A549 (cell line): ENCODE measurements at regions not wholly inside any gene's neighbourhood (a gene's known extent, or its start where the extent isn't known, plus 50 kb on each side); places are given as distances from the start of the nearest gene placed in this dataset.

Source experiments
- ATAC-seq, 2 experiments: fragments of 200-7000 bp in 1 of 2; fragments of >200 bp in 1 of 2; cut with Nextera tagmentation in 1 of 2; cut with Tn5 transposase in 1 of 2; 3 replicates each; pipeline versions ENCODE4 v1.8.0 to v1.9.1; 2018 to 2020; ENCODE audit warnings: mild to moderate bottlenecking in 1 of 2, moderate library complexity in 1 of 2
- CTCF ChIA-PET: fragments of 300-600 bp; sonication (Branson Sonifier 250); formaldehyde crosslinking; extraction: SDS; loops from one replicate; lab custom pipeline; 2021; ENCODE audit warnings: antibody characterized with exemption, inconsistent platforms; lab: Yijun Ruan, JAX
- POLR2A ChIA-PET: fragments of 350-600 bp; formaldehyde crosslinking; extraction: SDS; loops from one replicate; lab custom pipeline; 2021; ENCODE audit warnings: antibody characterized with exemption, inconsistent platforms; lab: Yijun Ruan, JAX
- DNase-seq, 2 experiments: peaks; one replicate each; pipeline versions ENCODE4 v3.0.0 to v3.0.0-alpha.2; 2011 to 2016; ENCODE audit warnings: low read depth in 1 of 2, low spot score in 1 of 2
- FAIRE-seq: peaks from 2 replicates; lab custom pipeline; 2011; peaks lifted over from hg19 to GRCh38; lab: Jason Lieb, UNC
- H3K27ac ChIP-seq, 2 experiments: fragments of >200 bp; sonication (Bioruptor Twin); formaldehyde crosslinking; 3 replicates each; pipeline ENCODE4 v1.5.1; 2016 to 2017
- H3K4me1 ChIP-seq: fragments of >200 bp; sonication (Bioruptor Twin); formaldehyde crosslinking; 3 replicates; pipeline ENCODE4 v1.6.1; 2016
- H3K4me2 ChIP-seq: fragments of >200 bp; sonication (Bioruptor Twin); formaldehyde crosslinking; 3 replicates; pipeline ENCODE4 v1.6.1; 2016
- H3K4me3 ChIP-seq: fragments of >200 bp; sonication (Bioruptor Twin); formaldehyde crosslinking; 3 replicates; pipeline ENCODE4 v1.5.1; 2016
- H3K9me3 ChIP-seq: fragments of >200 bp; sonication (Bioruptor Twin); formaldehyde crosslinking; 3 replicates; pipeline ENCODE4 v1.6.1; 2016
- BCL3 ChIP-seq: fragments of >200 bp; sonication (Bioruptor Twin); formaldehyde crosslinking; IDR thresholded peaks from 3 replicates; pipeline ENCODE4 v1.6.1; 2016
- BHLHE40 ChIP-seq: IDR thresholded peaks from 2 replicates; pipeline ENCODE4 v1.6.1; 2012; ENCODE audit warnings: low read depth, low read length, inconsistent platforms
- CBX8 ChIP-seq: fragments of 200-600 bp; sonication (generic); IDR thresholded peaks from 2 replicates; pipeline ENCODE4 v1.6.1; 2016
- CEBPB ChIP-seq, 2 experiments: fragments of >200 bp in 1 of 2; sonication (Bioruptor Twin) in 1 of 2; formaldehyde crosslinking in 1 of 2; IDR thresholded peaks; 2 replicates each; pipeline ENCODE4 v1.6.1; 2012 to 2016
- FOSL2 ChIP-seq, 2 experiments: fragments of 450-650 bp in 1 of 2; fragments of >200 bp in 1 of 2; sonication (Bioruptor Twin) in 1 of 2; formaldehyde crosslinking; IDR thresholded peaks; 2 replicates each; pipeline versions ENCODE4 v1.5.0 to v1.6.1; 2016 to 2020; ENCODE audit warnings: mild to moderate bottlenecking in 1 of 2, moderate library complexity in 1 of 2
- HDAC2 ChIP-seq: fragments of 200-600 bp; sonication (generic); IDR thresholded peaks from 2 replicates; pipeline ENCODE4 v1.6.1; 2016
- HOXA7 ChIP-seq: fragments of 250-450 bp; sonication (Bioruptor Pico); IDR thresholded peaks from 2 replicates; pipeline ENCODE4 v1.5.0; 2020; ENCODE audit warnings: mild to moderate bottlenecking, moderate library complexity
- HOXB5 ChIP-seq: fragments of 250-450 bp; sonication (Bioruptor Pico); IDR thresholded peaks from 2 replicates; pipeline ENCODE4 v1.5.0; 2020; ENCODE audit warnings: mild to moderate bottlenecking, moderate library complexity
- MAFK ChIP-seq: fragments of 450-650 bp; IDR thresholded peaks from 2 replicates; pipeline ENCODE4 v1.6.1; 2014; ENCODE audit not compliant: partially characterized antibody
- MAX ChIP-seq: IDR thresholded peaks from 2 replicates; pipeline ENCODE4 v1.6.1; 2012
- MAZ ChIP-seq: fragments of 150-350 bp; IDR thresholded peaks from 2 replicates; pipeline ENCODE4 v1.6.1; 2014; ENCODE audit warnings: antibody characterized with exemption, low read depth, low read length, borderline replicate concordance
- RAD21 ChIP-seq, 2 experiments: fragments of >200 bp in 1 of 2; sonication (Bioruptor Twin) in 1 of 2; formaldehyde crosslinking in 1 of 2; IDR thresholded peaks in 1 of 2; conservative IDR thresholded peaks in 1 of 2; 2 replicates in 1 of 2; 3 replicates in 1 of 2; pipeline ENCODE4 v1.6.1; 2012 to 2018; ENCODE audit warnings: inconsistent platforms in 1 of 2
- RARB ChIP-seq: fragments of 250-450 bp; sonication (Bioruptor Pico); IDR thresholded peaks from 2 replicates; pipeline ENCODE4 v1.8.0; 2021; ENCODE audit warnings: mild to moderate bottlenecking, moderate library complexity
- RCOR1 ChIP-seq: fragments of 150-350 bp; IDR thresholded peaks from 2 replicates; pipeline ENCODE4 v1.6.1; 2014; ENCODE audit warnings: antibody characterized with exemption, low read length, low read depth
- REST ChIP-seq: fragments of 200-600 bp; sonication (generic); IDR thresholded peaks from 2 replicates; pipeline ENCODE4 v1.6.1; 2016; ENCODE audit warnings: antibody characterized with exemption, mild to moderate bottlenecking, moderate library complexity
- RNF2 ChIP-seq: fragments of 200-600 bp; sonication (generic); IDR thresholded peaks from 2 replicates; pipeline ENCODE4 v1.6.1; 2016; ENCODE audit warnings: low read depth, mild to moderate bottlenecking, antibody characterized with exemption, moderate library complexity, borderline replicate concordance
- USF2 ChIP-seq: fragments of 450-650 bp; IDR thresholded peaks from 2 replicates; pipeline ENCODE4 v1.6.1; 2014; ENCODE audit warnings: antibody characterized with exemption
- ZNF302 ChIP-seq: fragments of 250-450 bp; sonication (Bioruptor Pico); IDR thresholded peaks from 2 replicates; pipeline ENCODE4 v1.9.0; 2021; ENCODE audit warnings: inconsistent platforms, mild to moderate bottlenecking, moderate library complexity
- WGBS: methylation state at CpG from one replicate; pipeline ENCODE4 v1.1.6; 2017; ENCODE audit errors: missing lambda C conversion rate; 5-methylcytosine and 5-hydroxymethylcytosine counted together

- no peak for TF ChIP-seq REST
- TF ChIP-seq RARB (CRISPR knock-in tag) = no peak
- TF ChIP-seq HOXB5 (CRISPR knock-in tag) = no peak
- TF ChIP-seq USF2 = no peak
- TF ChIP-seq HOXA7 (CRISPR knock-in tag) = no peak
- TF ChIP-seq CEBPB (IDR thresholded peaks at IDR 0.05) = no peak
- no peak for TF ChIP-seq MAFK
- no peak for TF ChIP-seq RAD21 (conservative IDR thresholded peaks at IDR 0.05 in 1 of 2, IDR thresholded peaks at IDR 0.05 in 1 of 2)
- no peak for TF ChIP-seq MAZ
- no peak for TF ChIP-seq HDAC2
- no peak for TF ChIP-seq RCOR1
Observed at GRCh38 chr5:12570688-12571087, 666.4 kb upstream of the CTNND2 start (continued).

GRCh38 chr5:12566441-12566840 lies 662.2 kb upstream of the CTNND2 start:
- FAIRE-seq = no peak
- no peak overlapping the region for H3K4me3 ChIP-seq
- TF ChIP-seq RNF2 = no peak
- no peak for TF ChIP-seq HOXA7 (CRISPR knock-in tag)
- TF ChIP-seq CEBPB (IDR thresholded peaks at IDR 0.05) = no peak
- TF ChIP-seq, all 56 proteins: peak for 0
- ChIA-PET CTCF (interaction anchor here (0.6 kb wide), 1 partner anchor 31 kb away, joined by 3 read pairs; no protein-coding TSS in a partner anchor), POLR2A (no interaction called here)
- Histone ChIP-seq H3K4me1 (no peaks in the 10 kb centered on the region), H3K4me2 (no peak overlapping the region), H3K9me3 (no peaks in the 10 kb centered on the region), H3K27ac (no peak overlapping the region)
- DNase-seq = no peak
- ATAC-seq = no peak
- WGBS = 0% methylated on average over 1 of the region's 1 CpG

GRCh38 chr5:12557012-12557411 lies 652.8 kb upstream of the CTNND2 start:
- Histone ChIP-seq H3K4me1 (no peaks in the 10 kb centered on the region), H3K4me2 (no peak overlapping the region), H3K4me3 (no peak overlapping the region), H3K27ac (no peak overlapping the region), H3K9me3 (no peaks in the 10 kb centered on the region)
- ChIA-PET CTCF (no interaction called here), POLR2A (no interaction called here)
- no peak for TF ChIP-seq RARB (CRISPR knock-in tag)
- no peak for TF ChIP-seq BCL3
- no peak for TF ChIP-seq RCOR1
- TF ChIP-seq CBX8 = no peak
- TF ChIP-seq BHLHE40 = no peak
- no peak for TF ChIP-seq ZNF302 (CRISPR knock-in tag)
- TF ChIP-seq MAZ = no peak
- no peak for TF ChIP-seq HOXA7 (CRISPR knock-in tag)
- TF ChIP-seq FOSL2 (IDR thresholded peaks at IDR 0.05) = no peak
- TF ChIP-seq FOSL2 (CRISPR knock-in tag; IDR thresholded peaks at IDR 0.05) = no peak
- no peak for TF ChIP-seq MAX
- no peak for TF ChIP-seq USF2
- TF ChIP-seq CEBPB (IDR thresholded peaks at IDR 0.05) = no peak
- DNase-seq (no peak), FAIRE-seq (no peak), ATAC-seq (no peak)
- WGBS = 1% methylated on average over 2 of the region's 2 CpGs
